AG09309 (cell line): ENCODE measurements at regions not wholly inside any gene's neighbourhood (a gene's known extent, or its start where the extent isn't known, plus 50 kb on each side); places are given as distances from the start of the nearest gene placed in this dataset.

Experiments
- DNase-seq: peaks from one replicate; pipeline ENCODE4 v3.0.0-alpha.2; 2010; ENCODE audit warnings: low read depth
- H3K4me3 ChIP-seq: 2 replicates; pipeline ENCODE4 v1.5.1; 2011; ENCODE audit warnings: mild to moderate bottlenecking, low read depth, low read length, moderate library complexity; ENCODE audit not compliant: control insufficient read depth
- TF ChIP-seq, protein P1 (sequence below): IDR thresholded peaks from 2 replicates; pipeline ENCODE4 v1.5.1; 2011; ENCODE audit warnings: mild to moderate bottlenecking, low read depth, low read length, inconsistent platforms; ENCODE audit not compliant: insufficient read depth, control insufficient read depth; ENCODE audit errors: missing control alignments

DNA sequence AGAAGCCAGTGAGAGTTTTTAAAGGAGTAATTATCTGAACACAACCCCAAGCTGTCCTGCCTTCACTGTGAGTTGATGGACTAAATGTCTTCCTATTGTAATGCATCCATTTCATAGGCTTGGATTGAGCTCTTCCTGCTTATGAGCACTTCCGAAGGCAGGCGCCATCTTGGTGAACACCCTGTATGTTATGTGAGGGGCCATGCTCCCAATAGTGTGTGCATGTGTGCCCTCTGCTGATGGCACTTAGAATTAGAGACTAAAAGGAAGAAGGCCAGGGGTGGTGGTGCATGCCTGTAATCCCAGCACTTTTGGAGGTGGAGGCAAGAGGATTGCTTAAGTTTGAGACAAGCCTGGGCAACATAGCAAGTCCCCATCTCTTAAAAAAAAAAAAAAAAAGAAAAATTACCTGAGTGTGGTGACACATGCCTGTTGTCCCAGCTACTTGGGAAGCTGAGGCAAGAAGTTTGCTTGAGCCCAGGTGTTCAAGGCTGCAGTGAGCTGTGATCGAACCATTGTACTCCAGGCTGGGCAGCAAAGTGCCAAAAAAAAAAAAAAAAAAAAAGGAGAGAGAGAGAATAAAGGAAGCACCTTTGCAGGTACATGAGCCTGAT, 65.0 kb downstream of the C9orf152 start:
- H3K4me3 ChIP-seq, result no peak overlapping the region
- DNase-seq, result no peak
- TF ChIP-seq, protein P1, sequence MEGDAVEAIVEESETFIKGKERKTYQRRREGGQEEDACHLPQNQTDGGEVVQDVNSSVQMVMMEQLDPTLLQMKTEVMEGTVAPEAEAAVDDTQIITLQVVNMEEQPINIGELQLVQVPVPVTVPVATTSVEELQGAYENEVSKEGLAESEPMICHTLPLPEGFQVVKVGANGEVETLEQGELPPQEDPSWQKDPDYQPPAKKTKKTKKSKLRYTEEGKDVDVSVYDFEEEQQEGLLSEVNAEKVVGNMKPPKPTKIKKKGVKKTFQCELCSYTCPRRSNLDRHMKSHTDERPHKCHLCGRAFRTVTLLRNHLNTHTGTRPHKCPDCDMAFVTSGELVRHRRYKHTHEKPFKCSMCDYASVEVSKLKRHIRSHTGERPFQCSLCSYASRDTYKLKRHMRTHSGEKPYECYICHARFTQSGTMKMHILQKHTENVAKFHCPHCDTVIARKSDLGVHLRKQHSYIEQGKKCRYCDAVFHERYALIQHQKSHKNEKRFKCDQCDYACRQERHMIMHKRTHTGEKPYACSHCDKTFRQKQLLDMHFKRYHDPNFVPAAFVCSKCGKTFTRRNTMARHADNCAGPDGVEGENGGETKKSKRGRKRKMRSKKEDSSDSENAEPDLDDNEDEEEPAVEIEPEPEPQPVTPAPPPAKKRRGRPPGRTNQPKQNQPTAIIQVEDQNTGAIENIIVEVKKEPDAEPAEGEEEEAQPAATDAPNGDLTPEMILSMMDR, result no peak

DNA sequence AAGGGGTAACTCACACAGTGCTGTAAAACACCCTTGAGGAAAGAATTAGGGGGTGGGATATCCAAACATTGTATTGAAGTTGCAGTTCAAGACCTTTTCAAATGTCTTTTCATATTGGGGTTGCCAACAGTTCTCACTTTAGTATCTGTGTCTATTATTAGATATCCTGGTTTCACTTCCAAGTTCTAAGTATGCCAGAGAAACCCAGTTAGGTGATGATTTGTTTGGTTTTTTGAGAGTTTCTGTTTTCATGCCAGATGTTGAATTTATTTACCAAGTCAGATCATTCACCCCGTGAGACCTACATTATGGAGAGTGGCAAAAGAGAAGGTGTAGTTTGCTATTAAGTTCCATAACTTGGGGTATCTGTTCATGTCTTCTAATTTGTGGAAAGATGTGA, 64.5 kb downstream of the C9orf152 start:
- H3K4me3 ChIP-seq, result no peak overlapping the region
- TF ChIP-seq, protein P1, result no peak
- DNase-seq, result no peak

DNA sequence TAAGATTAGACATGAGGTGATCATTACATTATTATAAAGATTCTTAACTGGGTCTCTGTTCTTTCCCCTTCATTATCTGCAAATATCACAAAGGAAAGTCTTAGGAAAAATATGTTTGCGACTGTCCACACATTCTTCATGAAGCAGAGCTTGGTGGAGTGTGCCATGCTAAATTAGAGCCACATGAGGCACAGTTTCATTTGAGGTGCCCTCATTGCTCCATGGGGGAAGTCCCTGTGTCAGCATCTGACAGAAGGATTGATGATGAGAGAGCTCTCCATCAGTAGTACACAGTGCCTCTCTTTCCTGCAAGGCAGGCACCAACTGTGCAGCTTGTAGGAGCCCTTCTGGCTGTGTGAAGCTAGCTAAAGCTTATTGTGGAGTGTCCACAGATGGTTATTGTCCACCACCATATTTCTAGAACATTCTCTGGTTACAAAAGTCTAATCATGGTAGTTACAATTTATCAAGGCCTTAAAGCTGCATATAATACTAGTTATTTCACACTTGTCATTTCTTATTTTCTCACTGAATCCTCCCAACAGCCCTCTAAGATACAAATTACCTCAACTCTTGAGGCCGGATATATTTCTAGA, 63.9 kb downstream of the C9orf152 start:
- H3K4me3 ChIP-seq, result no peak overlapping the region
- TF ChIP-seq, protein P1, result no peak
- DNase-seq, result no peak

DNA sequence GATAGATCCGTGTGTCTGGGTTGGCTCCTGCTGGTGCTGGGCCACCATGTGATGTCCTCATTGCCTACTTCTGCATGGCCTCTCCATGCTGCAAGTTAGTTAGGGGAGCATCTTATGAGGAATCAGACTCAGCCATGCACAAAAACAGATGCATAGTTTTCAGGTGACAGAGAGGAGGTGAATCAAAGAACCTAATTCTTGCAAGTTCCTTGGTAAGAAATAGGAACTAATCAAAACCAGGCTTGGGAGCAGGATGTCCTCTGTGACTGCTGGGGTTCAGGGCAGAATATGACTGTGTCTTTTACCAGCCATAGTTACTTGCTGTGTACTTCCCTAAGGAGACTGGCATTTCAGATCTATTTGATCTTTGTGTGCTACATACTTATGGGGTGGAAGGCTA, 61.6 kb downstream of the C9orf152 start:
- DNase-seq, result no peak
- TF ChIP-seq, protein P1, result no peak
- H3K4me3 ChIP-seq, result no peak overlapping the region

DNA sequence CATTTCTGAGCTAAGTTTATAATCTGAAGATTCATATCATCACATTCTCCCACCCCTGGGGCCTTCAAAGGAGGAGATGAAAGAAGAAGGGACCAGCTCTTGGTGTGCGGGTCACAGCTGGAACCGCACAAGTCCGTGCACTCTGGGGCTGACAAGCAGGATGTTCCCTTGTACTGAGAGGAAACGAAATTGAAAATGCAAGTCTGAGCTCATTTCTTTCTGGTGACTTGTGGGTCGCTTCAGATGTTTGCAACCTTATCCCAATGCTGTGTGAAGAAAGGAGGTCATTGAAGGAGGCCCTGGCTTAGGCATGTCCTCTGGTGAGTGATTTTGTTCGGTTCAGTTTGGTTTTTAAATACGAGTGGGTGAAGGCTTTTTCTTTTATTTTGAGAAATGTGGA, 59.6 kb downstream of the C9orf152 start:
- no peak overlapping the region for H3K4me3 ChIP-seq
- TF ChIP-seq, protein P1, result no peak
- DNase-seq, result no peak

DNA sequence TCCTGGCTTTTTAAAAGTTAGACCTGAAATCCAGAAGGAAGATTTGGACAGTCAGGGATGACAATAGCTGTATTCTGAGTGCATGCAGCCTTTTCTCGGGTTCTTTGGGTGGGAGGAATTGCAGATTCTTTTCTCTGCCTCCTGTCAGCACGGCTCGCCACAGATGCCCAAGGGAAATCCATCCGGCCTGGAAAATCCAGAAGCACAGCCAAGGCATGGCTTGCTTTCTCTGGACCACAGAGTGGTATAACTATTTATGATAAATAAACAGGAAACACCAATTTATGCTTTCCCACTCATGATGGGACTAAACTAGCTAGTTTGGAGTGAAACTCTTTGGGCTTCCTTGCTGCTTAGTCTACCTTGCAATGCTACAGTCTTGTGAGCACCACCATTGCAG, 59.1 kb downstream of the C9orf152 start:
- TF ChIP-seq, protein P1, result no peak
- no peak for DNase-seq
- no peak overlapping the region for H3K4me3 ChIP-seq
